HepG2 (cell line): ENCODE measurements at regions not wholly inside any gene's neighbourhood (a gene's known extent, or its start where the extent isn't known, plus 50 kb on each side); places are given as distances from the start of the nearest gene placed in this dataset.

Source experiments
- ATAC-seq: fragments of 200-7000 bp; cut with Tn5 transposase; 3 replicates; pipeline ENCODE4 v1.9.1; 2020; ENCODE audit warnings: mild to moderate bottlenecking, moderate library complexity
- BruUV-seq: library from RNA; stranded (reverse); fragments of 400-500 nt; replicated peaks from 2 replicates; lab custom pipeline; 2021; lab: Mats Ljungman, UMichigan
- CTCF ChIA-PET: fragments of 300-600 bp; formaldehyde crosslinking; extraction: SDS; loops from one replicate; lab custom pipeline; 2021; ENCODE audit warnings: low total read pairs, inconsistent platforms, low intra/inter-chr PET ratio; lab: Yijun Ruan, JAX
- POLR2A ChIA-PET: fragments of 350-600 bp; sonication (Branson Sonifier 250); formaldehyde crosslinking; loops from one replicate; lab custom pipeline; 2020; ENCODE audit warnings: antibody characterized with exemption, inconsistent platforms; lab: Yijun Ruan, JAX
- DNase-seq: peaks from one replicate; pipeline ENCODE4 v3.0.0-alpha.2; 2015; ENCODE audit warnings: low spot score
- FAIRE-seq: peaks from 3 replicates; lab custom pipeline; 2011; peaks lifted over from hg19 to GRCh38; lab: Jason Lieb, UNC
- H2AFZ ChIP-seq: one replicate; pipeline ENCODE4 v1.6.1; 2011; ENCODE audit warnings: low read length, inconsistent platforms
- H3K27ac ChIP-seq: fragments of 300-600 bp; 3 replicates; pipeline ENCODE4 v1.8.0; 2011; ENCODE audit warnings: mixed run types, mild to moderate bottlenecking, mixed read lengths, low read length, inconsistent platforms; ENCODE audit not compliant: insufficient read depth; ENCODE audit errors: extremely low read length
- H3K27me3 ChIP-seq, 2 experiments: fragments of 200-600 bp in 1 of 2; 2 replicates in 1 of 2; 3 replicates in 1 of 2; pipeline versions ENCODE4 v1.6.0 to v1.8.0; 2011; ENCODE audit warnings: low read length in 2 of 2, mild to moderate bottlenecking in 2 of 2, moderate library complexity in 2 of 2, inconsistent platforms in 1 of 2; ENCODE audit not compliant: insufficient read depth in 2 of 2, control insufficient read depth in 1 of 2
- H3K36me3 ChIP-seq, 2 experiments: fragments of 200-600 bp in 1 of 2; replicated peaks in 1 of 2; 2 replicates in 1 of 2; 3 replicates in 1 of 2; pipeline versions ENCODE4 v1.5.1 to v1.8.0; 2011; ENCODE audit warnings: low read length in 2 of 2, inconsistent platforms in 1 of 2; ENCODE audit not compliant: insufficient read depth in 2 of 2, control insufficient read depth in 1 of 2
- H3K4me1 ChIP-seq: 2 replicates; pipeline ENCODE4 v1.5.1; 2012; ENCODE audit warnings: low read length, inconsistent platforms; ENCODE audit not compliant: insufficient read depth
- H3K4me2 ChIP-seq: 2 replicates; pipeline ENCODE4 v1.6.0; 2011; ENCODE audit warnings: low read depth, low read length, inconsistent platforms
- H3K4me3 ChIP-seq, 3 experiments: fragments of 200-600 bp in 1 of 3; sonication (generic), shearing (Covaris generic) in 1 of 3; replicated peaks in 1 of 3; 2 replicates each; pipeline ENCODE4 v1.5.1; 2011 to 2016; ENCODE audit warnings: low read length in 3 of 3, inconsistent platforms in 2 of 3, low read depth in 2 of 3, mild to moderate bottlenecking in 2 of 3, control low read depth in 1 of 3, mixed read lengths in 1 of 3; ENCODE audit not compliant: insufficient read depth in 1 of 3
- H3K79me2 ChIP-seq: one replicate; pipeline ENCODE4 v1.6.1; 2011; ENCODE audit warnings: low read length, inconsistent platforms; ENCODE audit not compliant: insufficient read depth
- H3K9ac ChIP-seq: 2 replicates; pipeline ENCODE4 v1.6.0; 2011; ENCODE audit warnings: mild to moderate bottlenecking, low read depth, low read length, inconsistent platforms; ENCODE audit not compliant: insufficient read depth
- H3K9me3 ChIP-seq: 2 replicates; pipeline ENCODE4 v1.5.1; 2012; ENCODE audit warnings: mild to moderate bottlenecking, low read length
- H4K20me1 ChIP-seq: 2 replicates; pipeline ENCODE4 v1.6.0; 2011; ENCODE audit warnings: inconsistent platforms, mild to moderate bottlenecking, low read length, moderate library complexity; ENCODE audit not compliant: insufficient read depth
- SMARCC2 ChIP-seq: fragments of 450-650 bp; IDR thresholded peaks from 2 replicates; pipeline ENCODE4 v1.6.1; 2017; ENCODE audit warnings: antibody characterized with exemption, mild to moderate bottlenecking
- ZNF264 ChIP-seq: sonication (generic); formaldehyde crosslinking; IDR thresholded peaks from 2 replicates; pipeline ENCODE4 v1.4.0; 2020; ENCODE audit warnings: missing genetic modification reagents
- WGBS: methylation state at CpG from one replicate; pipeline ENCODE4 v1.1.6; 2017; ENCODE audit warnings: low lambda C conversion rate; 5-methylcytosine and 5-hydroxymethylcytosine counted together
- in situ Hi-C: cut with HindIII; loops from 2 replicates; pipeline ENCODE4 v1.10.0; 2017; ENCODE audit warnings: low pct_unique_long_range_greater_than_20kb; ENCODE audit not compliant: extremely low pct_ligation_motif_present
- intact Hi-C: fragments of 100-400 bp; cut with micrococcal nuclease; formaldehyde crosslinking; loops from one replicate; pipeline ENCODE4 v1.10.0; 2022; ENCODE audit not compliant: unreplicated experiment
- TF ChIP-seq, protein P1 (sequence below): sonication (generic); formaldehyde crosslinking; IDR thresholded peaks from 2 replicates; pipeline ENCODE4 v1.5.0; 2020; ENCODE audit warnings: mild to moderate bottlenecking, missing genetic modification reagents
- TF ChIP-seq, protein P2 (sequence below): sonication (generic); formaldehyde crosslinking; IDR thresholded peaks from 2 replicates; pipeline ENCODE4 v1.9.0; 2022; ENCODE audit warnings: missing genetic modification reagents, mild to moderate bottlenecking, borderline replicate concordance
- TF ChIP-seq, protein P3 (sequence below): sonication (generic); formaldehyde crosslinking; IDR thresholded peaks from 2 replicates; pipeline ENCODE4 v1.5.0; 2020; ENCODE audit warnings: mild to moderate bottlenecking, missing genetic modification reagents, borderline replicate concordance

DNA sequence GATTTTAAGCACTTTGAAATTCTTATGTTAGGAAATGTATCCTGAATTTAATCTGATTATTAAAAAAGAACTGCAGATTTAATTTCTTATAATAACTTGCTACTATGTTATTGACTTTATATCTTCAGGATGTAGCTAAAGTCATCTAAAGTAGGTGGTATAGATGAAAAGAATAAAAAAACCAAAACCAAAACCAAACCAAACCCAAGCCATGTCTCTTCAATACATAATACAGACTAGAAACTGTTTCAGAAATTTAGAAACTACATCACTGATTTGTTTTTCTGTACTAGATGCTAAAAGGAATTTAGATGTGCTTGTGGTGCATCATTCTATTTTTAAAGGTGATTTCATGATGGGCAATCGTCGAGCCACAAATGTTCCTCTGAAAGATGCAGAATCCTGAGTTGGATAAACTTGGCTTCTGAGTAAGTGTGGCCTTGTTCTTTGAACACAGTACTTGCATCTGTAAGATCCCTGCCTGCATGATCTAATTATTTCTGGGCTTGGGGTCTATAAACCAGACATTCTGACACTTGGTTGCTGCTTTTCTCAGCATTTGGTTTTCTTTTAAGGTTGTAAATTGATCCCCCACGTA is 287.1 kb upstream of the SUCLG2 start (continued):
- TF ChIP-seq, protein P1, sequence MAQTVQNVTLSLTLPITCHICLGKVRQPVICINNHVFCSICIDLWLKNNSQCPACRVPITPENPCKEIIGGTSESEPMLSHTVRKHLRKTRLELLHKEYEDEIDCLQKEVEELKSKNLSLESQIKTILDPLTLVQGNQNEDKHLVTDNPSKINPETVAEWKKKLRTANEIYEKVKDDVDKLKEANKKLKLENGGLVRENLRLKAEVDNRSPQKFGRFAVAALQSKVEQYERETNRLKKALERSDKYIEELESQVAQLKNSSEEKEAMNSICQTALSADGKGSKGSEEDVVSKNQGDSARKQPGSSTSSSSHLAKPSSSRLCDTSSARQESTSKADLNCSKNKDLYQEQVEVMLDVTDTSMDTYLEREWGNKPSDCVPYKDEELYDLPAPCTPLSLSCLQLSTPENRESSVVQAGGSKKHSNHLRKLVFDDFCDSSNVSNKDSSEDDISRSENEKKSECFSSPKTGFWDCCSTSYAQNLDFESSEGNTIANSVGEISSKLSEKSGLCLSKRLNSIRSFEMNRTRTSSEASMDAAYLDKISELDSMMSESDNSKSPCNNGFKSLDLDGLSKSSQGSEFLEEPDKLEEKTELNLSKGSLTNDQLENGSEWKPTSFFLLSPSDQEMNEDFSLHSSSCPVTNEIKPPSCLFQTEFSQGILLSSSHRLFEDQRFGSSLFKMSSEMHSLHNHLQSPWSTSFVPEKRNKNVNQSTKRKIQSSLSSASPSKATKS (CRISPR knock-in tag) = no peak

DNA sequence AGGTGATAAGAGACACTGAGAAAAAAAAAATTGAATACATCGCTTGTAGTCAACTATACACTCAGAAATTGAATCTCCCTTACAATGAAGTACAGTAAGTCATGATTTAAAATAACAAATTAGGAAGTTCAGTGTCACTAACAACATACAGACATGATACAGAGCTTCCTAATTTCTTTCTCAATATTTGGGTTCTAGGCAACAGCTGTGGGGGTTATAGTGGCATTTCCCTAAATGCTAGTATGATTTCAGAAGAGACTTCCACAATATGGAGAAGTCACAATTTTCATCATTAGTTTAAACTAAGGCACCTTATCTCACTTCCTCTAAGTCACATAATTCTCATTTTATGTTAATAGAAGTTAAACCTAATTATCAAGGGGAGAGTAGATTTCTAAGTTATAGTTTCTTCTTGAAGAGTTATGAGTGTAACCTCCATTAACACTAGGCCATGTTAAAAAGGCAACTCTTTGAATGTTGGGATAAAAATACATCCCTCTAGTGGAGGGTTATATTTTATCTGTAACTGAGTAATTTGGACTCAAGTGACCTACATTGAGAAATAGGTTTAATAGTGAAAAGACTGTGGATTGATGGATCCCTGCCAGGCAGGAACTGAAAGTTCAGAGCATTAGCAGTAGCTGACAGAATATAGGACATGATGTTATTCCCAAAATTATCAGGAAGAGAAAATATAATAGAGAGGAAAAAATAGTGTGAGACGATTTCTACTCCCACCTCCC is 286.0 kb upstream of the SUCLG2 start:
- H3K9ac ChIP-seq = no peak overlapping the region
- no peak for FAIRE-seq
- TF ChIP-seq ZNF264 (CRISPR knock-in tag) (no peak), SMARCC2 (no peak)
- TF ChIP-seq, protein P2, sequence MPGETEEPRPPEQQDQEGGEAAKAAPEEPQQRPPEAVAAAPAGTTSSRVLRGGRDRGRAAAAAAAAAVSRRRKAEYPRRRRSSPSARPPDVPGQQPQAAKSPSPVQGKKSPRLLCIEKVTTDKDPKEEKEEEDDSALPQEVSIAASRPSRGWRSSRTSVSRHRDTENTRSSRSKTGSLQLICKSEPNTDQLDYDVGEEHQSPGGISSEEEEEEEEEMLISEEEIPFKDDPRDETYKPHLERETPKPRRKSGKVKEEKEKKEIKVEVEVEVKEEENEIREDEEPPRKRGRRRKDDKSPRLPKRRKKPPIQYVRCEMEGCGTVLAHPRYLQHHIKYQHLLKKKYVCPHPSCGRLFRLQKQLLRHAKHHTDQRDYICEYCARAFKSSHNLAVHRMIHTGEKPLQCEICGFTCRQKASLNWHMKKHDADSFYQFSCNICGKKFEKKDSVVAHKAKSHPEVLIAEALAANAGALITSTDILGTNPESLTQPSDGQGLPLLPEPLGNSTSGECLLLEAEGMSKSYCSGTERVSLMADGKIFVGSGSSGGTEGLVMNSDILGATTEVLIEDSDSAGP (CRISPR knock-in tag) = no peak
- TF ChIP-seq, protein P3, sequence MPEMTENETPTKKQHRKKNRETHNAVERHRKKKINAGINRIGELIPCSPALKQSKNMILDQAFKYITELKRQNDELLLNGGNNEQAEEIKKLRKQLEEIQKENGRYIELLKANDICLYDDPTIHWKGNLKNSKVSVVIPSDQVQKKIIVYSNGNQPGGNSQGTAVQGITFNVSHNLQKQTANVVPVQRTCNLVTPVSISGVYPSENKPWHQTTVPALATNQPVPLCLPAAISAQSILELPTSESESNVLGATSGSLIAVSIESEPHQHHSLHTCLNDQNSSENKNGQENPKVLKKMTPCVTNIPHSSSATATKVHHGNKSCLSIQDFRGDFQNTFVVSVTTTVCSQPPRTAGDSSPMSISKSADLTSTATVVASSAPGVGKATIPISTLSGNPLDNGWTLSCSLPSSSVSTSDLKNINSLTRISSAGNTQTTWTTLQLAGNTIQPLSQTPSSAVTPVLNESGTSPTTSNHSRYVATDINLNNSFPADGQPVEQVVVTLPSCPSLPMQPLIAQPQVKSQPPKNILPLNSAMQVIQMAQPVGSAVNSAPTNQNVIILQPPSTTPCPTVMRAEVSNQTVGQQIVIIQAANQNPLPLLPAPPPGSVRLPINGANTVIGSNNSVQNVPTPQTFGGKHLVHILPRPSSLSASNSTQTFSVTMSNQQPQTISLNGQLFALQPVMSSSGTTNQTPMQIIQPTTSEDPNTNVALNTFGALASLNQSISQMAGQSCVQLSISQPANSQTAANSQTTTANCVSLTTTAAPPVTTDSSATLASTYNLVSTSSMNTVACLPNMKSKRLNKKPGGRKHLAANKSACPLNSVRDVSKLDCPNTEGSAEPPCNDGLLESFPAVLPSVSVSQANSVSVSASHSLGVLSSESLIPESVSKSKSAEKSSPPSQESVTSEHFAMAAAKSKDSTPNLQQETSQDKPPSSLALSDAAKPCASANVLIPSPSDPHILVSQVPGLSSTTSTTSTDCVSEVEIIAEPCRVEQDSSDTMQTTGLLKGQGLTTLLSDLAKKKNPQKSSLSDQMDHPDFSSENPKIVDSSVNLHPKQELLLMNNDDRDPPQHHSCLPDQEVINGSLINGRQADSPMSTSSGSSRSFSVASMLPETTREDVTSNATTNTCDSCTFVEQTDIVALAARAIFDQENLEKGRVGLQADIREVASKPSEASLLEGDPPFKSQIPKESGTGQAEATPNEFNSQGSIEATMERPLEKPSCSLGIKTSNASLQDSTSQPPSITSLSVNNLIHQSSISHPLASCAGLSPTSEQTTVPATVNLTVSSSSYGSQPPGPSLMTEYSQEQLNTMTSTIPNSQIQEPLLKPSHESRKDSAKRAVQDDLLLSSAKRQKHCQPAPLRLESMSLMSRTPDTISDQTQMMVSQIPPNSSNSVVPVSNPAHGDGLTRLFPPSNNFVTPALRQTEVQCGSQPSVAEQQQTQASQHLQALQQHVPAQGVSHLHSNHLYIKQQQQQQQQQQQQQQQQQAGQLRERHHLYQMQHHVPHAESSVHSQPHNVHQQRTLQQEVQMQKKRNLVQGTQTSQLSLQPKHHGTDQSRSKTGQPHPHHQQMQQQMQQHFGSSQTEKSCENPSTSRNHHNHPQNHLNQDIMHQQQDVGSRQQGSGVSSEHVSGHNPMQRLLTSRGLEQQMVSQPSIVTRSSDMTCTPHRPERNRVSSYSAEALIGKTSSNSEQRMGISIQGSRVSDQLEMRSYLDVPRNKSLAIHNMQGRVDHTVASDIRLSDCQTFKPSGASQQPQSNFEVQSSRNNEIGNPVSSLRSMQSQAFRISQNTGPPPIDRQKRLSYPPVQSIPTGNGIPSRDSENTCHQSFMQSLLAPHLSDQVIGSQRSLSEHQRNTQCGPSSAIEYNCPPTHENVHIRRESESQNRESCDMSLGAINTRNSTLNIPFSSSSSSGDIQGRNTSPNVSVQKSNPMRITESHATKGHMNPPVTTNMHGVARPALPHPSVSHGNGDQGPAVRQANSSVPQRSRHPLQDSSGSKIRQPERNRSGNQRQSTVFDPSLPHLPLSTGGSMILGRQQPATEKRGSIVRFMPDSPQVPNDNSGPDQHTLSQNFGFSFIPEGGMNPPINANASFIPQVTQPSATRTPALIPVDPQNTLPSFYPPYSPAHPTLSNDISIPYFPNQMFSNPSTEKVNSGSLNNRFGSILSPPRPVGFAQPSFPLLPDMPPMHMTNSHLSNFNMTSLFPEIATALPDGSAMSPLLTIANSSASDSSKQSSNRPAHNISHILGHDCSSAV (CRISPR knock-in tag) = no peak
- no peak overlapping the region for H3K27ac ChIP-seq
- POLR2A ChIA-PET = no interaction called here
- ATAC-seq = no peak
- BruUV-seq = no TSS peak
- no peaks in the 10 kb centered on the region for H3K79me2 ChIP-seq
- intact Hi-C loops = no loop called here
- CTCF ChIA-PET = no interaction called here
- no peak overlapping the region for H3K4me2 ChIP-seq
- H3K9me3 ChIP-seq = no peaks in the 10 kb centered on the region
- WGBS = 24% methylated on average over 2 of the region's 2 CpGs
- no peak for DNase-seq
- no peaks in the 10 kb centered on the region for H4K20me1 ChIP-seq
- no peaks in the 10 kb centered on the region for H3K27me3 ChIP-seq
- H3K4me1 ChIP-seq = no peaks in the 10 kb centered on the region
- in situ Hi-C loops = no loop called here
- no peaks in the 10 kb centered on the region for H3K36me3 ChIP-seq
- H2AFZ ChIP-seq = no peak overlapping the region
- no peak overlapping the region for H3K4me3 ChIP-seq
